GM03348 (cell line): ENCODE measurements at regions not wholly inside any gene's neighbourhood (a gene's known extent, or its start where the extent isn't known, plus 50 kb on each side); places are given as distances from the start of the nearest gene placed in this dataset.

Experiments
- DNase-seq: peaks from one replicate; pipeline ENCODE4 v3.0.0; 2012; ENCODE audit warnings: low spot score

- DNase-seq: no peak
Measured at GRCh38 chr11:37411289-37411688, 813.3 kb upstream of the RAG2 start.

- no peak for DNase-seq
Measured at GRCh38 chr11:37409124-37409523, 811.1 kb upstream of the RAG2 start.

DNA sequence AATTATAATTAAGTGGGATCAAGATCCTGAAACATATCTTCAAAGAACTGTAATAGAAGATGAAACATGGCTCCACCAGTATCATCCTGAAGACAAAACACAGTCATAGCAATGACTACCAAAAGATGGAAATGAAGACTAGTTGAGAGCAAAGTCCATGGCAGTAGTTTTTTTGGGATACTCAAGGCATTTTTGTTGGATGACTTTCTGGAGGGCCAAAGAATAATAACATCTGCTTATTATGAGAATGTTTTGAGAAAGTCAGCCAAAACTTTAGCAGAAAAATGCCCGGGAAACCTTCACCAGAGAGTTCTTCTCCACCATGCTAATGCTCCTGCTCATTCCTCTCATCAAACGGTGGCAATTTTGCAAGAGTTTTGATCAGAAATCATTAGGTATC is 809.4 kb upstream of the RAG2 start:
- no peak for DNase-seq

GRCh38 chr11:37406651-37407050 is 808.6 kb upstream of the RAG2 start:
- DNase-seq: no peak

DNA sequence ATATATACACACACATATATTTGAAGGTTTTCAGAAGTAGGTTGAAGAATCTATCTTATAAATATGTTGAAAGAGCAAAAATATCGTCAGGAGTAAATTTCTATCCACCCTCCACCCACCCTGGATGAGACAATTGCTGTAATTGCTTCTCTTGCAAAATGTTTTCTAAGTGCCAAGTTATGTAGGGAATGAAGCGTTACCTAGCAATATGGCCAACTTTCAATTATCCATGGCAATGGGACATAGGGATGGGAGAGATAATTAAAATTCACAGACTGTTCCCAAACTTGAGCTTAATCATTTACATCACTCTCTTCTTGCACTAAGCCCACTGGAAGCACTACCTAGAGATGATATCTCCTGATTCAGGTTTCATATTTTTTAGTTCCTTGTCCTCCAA is 806.2 kb upstream of the RAG2 start:
- DNase-seq: no peak

DNA sequence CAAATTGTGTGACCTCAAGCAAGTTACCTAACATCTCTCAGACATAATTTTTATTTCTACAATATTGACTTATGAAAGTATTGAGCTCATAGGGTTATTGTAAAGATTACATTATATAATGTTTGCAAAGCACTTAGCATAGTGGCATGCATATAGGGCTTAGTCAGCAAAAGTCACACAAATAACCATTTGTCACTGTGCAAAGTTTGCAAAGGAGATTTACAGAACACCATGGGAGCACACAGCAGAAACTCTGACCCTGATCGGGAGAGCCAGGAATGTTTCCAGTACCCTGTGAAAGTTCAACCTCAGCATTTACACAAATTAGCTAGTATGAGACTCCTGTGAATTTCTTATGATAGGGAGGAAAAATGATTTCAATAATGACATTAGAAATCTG is 804.6 kb upstream of the RAG2 start:
- DNase-seq: no peak

GRCh38 chr11:37394236-37394870 is 796.3 kb upstream of the RAG2 start:
- DNase-seq: no peak

GRCh38 chr11:37391615-37392014 is 793.6 kb upstream of the RAG2 start:
- no peak for DNase-seq

DNA sequence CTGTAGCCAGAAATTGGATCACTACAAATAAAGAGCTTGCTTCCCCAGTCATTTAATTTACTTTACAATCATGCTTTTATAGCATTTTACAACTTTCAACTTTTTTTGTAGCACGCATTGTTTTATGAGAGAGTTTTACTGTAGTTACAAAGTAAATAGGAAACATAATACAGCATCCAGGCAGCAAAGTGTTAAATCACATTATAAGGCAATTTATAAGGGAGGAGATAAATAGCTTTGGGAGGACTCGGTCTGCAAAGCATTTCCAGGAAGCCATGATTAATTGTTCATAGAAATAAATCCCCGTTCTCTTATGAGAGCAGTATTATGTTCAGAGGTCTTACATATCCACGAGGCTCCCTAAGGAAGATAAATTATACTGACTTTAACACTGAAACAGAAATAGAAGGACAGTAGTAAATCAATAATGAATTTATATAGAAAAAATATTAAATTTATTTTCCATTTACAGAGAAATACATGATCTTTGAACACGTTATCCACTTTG is 792.6 kb upstream of the RAG2 start:
- DNase-seq: no peak

DNA sequence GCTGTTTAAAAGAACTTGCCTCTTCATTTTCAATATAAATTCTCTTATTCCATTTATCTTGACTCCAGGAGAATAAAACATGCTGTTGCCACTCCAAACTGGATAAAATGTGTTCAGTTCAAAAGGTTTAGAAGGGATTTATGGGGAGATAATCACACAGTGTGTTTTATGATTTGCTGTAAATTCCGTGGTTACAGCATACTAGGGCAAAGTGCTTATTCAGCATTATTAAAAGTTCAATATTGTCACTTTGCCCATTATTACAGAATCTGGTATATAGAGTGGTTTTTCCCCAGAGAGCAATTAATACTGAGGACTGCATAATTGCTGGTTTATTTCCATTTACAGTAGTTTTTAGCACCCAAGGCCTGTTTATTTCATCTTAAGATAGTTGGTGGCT is 780.9 kb upstream of the RAG2 start:
- DNase-seq: no peak

GRCh38 chr11:37372667-37373066 is 774.6 kb upstream of the RAG2 start:
- DNase-seq: no peak

DNA sequence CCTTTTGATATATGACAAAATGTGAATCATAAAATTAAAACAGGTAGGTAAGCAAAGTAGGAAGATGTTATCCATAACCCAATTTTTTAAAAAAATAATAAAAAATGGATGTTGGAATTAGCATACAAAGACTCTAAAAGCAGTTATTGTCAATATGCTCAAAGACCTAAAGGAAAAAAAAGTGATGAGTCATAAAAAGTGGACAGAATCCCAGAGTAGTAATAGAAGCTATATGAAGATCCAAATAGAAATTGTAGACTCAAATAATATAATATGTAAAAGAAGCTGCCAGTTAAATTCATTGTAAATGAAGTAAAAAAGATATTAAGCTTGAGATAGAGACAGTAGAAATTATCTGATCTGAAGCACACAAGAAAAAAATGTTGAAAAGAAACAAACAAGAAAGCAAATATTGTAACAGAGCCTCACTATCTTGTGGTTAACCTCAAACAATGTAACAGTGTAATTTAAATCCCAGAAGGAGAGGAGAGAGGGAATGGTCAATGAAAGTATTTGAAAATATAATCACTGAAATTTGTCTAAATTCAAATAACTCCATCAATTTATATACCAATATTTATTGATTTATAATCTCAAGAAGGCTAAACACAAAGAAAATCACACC is 773.4 kb upstream of the RAG2 start:
- DNase-seq: no peak

DNA sequence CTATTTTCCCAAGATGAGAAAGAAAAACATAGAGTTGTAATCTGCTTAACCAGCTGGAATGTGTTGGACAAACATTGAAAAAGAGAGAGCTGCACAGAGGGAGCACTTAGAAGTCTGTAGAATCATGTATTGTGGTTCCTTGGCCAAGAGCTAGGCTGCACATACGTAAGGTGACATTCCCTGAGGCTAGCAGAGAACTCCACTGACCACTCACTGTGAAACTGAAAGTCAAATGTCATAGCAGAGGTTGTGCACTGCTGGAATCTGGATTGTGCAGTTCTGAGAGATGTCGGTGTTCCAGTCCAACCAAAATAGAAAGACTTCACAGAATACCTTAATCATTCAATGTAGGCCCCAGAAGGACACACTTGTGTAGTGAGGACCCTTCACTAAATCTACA is 772.8 kb upstream of the RAG2 start:
- no peak for DNase-seq

- DNase-seq: no peak
Measured at GRCh38 chr11:37364246-37364839, 766.3 kb upstream of the RAG2 start.

- DNase-seq: no peak
Measured at GRCh38 chr11:37353192-37353591, 755.2 kb upstream of the RAG2 start.

- DNase-seq: no peak
Measured at GRCh38 chr11:37352485-37352884, 754.4 kb upstream of the RAG2 start.

DNA sequence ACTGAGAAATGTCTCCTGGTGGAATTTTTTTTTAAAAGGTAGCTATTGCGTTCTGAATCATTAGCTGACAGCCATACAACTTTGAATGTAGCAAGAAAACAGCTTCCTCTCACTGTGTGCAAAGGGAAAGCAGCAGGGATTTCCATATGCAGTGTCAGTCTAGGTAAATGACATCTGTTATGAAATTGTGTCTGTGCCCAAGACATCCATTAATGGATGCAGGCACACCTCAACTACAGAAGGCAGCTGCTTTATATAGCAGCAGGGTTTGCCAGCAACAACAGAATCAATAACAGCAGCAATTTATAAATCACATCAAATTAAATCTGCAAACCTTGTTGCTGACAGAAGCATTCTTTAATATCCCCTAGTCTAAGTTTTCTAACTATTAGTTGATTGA is 745.3 kb upstream of the RAG2 start:
- DNase-seq: no peak

- no peak for DNase-seq
Measured at GRCh38 chr11:37336401-37336800, 738.4 kb upstream of the RAG2 start.

- DNase-seq: no peak
Measured at GRCh38 chr11:37333345-37333744, 735.3 kb upstream of the RAG2 start.

DNA sequence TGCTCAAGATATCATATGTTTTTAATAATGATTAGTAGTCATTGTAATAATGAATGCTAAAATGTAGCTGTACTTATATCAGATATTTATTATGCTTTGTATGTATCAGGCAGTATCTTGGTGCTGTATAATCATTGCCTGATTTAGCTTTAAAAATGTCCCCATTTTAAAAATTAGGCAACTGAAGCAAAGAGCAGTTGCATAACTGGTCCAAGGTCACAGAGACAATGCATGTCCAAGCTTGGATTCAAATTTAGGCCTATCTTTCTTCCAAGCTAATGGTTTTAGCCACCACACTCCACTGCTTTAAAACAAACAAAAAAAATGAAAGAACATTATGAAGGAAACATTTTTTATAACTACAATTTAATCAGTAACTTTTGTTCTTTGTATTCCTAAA is 725.8 kb upstream of the RAG2 start:
- no peak for DNase-seq

- no peak for DNase-seq
Measured at GRCh38 chr11:37322333-37323194, 724.5 kb upstream of the RAG2 start.

DNA sequence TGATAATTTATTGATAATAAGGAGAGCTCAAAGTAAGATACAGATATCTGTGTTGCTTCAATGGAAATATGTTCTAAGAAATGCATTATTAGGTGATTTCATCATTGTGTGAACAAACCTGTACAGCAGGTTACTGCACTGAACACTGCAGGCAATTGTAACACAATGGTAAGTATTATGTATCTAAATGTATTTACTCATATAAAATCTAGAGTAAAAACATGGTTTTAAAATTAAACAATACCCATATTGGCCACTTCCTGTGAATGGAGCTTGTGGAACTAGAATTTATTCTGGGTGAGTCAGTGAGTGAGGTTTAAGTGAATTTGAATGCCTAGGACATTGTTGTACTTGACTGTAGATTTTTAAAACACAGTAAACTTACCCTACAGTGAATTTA is 722.9 kb upstream of the RAG2 start:
- DNase-seq: no peak

DNA sequence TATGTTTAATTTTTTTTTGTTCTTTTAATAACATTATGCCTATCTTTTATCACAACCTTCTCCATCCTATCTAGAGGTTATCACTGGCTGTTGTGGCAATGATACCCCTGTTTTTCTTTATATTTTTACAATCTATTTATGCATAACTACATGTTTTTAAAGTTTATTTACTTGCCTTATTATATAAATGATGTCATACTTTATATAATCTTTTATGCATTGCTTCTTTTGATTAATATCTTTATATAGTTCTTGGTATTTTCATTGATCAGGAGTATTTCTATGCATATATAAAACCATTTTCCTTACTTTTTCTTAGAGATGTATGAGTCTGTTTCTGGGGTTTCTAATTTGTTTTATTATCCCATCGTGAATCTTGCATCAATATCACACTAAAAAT is 719.8 kb upstream of the RAG2 start:
- DNase-seq: no peak
